Epithelial cell of esophagus (primary cell): ENCODE measurements at regions not wholly inside any gene's neighbourhood (a gene's known extent, or its start where the extent isn't known, plus 50 kb on each side); places are given as distances from the start of the nearest gene placed in this dataset.

ENCODE experiments used
- DNase-seq: peaks from one replicate; pipeline ENCODE4 v3.0.0; 2010; ENCODE audit warnings: low read depth
- H3K4me3 ChIP-seq: 2 replicates; pipeline ENCODE4 v1.5.1; 2011; ENCODE audit warnings: mild to moderate bottlenecking, low read length, control low read depth
- CTCF ChIP-seq: IDR thresholded peaks from 2 replicates; pipeline ENCODE4 v1.5.1; 2011; ENCODE audit warnings: low read depth, mild to moderate bottlenecking, low read length, control low read depth, inconsistent platforms; ENCODE audit not compliant: insufficient read depth; ENCODE audit errors: missing control alignments

- no peak for TF ChIP-seq CTCF
- DNase-seq: no peak
- no peak overlapping the region for H3K4me3 ChIP-seq
Measured at GRCh38 chr11:92770419-92770818, 199.0 kb upstream of the MTNR1B start.

- no peak overlapping the region for H3K4me3 ChIP-seq
- no peak for TF ChIP-seq CTCF
- DNase-seq: no peak
Measured at GRCh38 chr11:92770981-92771380, 198.5 kb upstream of the MTNR1B start.

- H3K4me3 ChIP-seq: no peak overlapping the region
- TF ChIP-seq CTCF: no peak
- no peak for DNase-seq
Measured at GRCh38 chr11:92771701-92772100, 197.8 kb upstream of the MTNR1B start.

- DNase-seq: no peak
- H3K4me3 ChIP-seq: no peak overlapping the region
- TF ChIP-seq CTCF: no peak
Measured at GRCh38 chr11:92775003-92775676, 194.3 kb upstream of the MTNR1B start.

- no peak for DNase-seq
- no peak for TF ChIP-seq CTCF
- no peak overlapping the region for H3K4me3 ChIP-seq
Measured at GRCh38 chr11:92776676-92777075, 192.8 kb upstream of the MTNR1B start.

- no peak overlapping the region for H3K4me3 ChIP-seq
- TF ChIP-seq CTCF: no peak
- no peak for DNase-seq
Measured at GRCh38 chr11:92779746-92780145, 189.7 kb upstream of the MTNR1B start.

- DNase-seq: no peak
- H3K4me3 ChIP-seq: no peak overlapping the region
- TF ChIP-seq CTCF: no peak
Measured at GRCh38 chr11:92781151-92781550, 188.3 kb upstream of the MTNR1B start.
